ENCODE measurements at regions not wholly inside any gene's neighbourhood (a gene's known extent, or its start where the extent isn't known, plus 50 kb on each side); places are given as distances from the start of the nearest gene placed in this dataset.
A peak's percentile ranks its signal among the peaks of the same experiment; 100 is the strongest.

DNA sequence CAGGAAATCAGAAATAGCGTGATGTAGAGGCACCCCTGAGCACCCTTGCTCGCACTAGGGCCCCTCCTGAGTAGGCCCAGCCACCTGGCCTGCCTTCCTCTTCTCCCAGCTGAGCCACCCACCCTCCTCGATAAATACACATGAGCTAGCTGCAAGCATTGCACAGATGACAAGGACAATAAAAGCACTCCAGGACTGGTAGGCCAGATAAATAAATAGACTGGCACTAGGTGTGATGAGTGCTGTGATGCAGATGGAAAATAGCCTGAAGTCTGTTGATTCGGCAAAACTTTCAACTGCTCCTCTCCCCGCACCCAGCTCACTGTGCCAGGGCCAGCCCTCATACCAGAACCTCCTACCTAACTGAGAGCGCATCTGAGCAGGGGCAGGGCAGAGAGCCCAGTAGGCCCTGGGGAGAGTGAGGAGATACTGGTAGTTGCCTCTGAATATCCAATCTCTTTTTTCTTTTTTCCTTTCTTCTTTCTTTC lies 54.5 kb upstream of the GPI start:
- H3K27ac ChIP-seq (ENCODE audit: low read depth, low read length, poor library complexity, severe bottlenecking): peak overlapping the region; percentile 93
- peak overlapping the region; percentile 49 for H3K4me3 ChIP-seq (ENCODE audit: low read depth, low read length, poor library complexity, severe bottlenecking)
- 0 out of 2 replicates have a peak, but pooled peaks cover 4% of the 10 kb centered on the region for H3K36me3 ChIP-seq (ENCODE audit: insufficient read depth, low read length)
- H3K9me3 ChIP-seq (ENCODE audit: low read length): no peaks in the 10 kb centered on the region
- ChIA-PET POLR2A (interaction anchor here (0.6 to 2.1 kb wide), 6 partner anchors 9 to 84 kb away, joined by 3 to 12 read pairs (median 3); no protein-coding TSS in a partner anchor), CTCF (ENCODE audit: unreplicated experiment) (no interaction called here)
- DNase-seq (ENCODE audit: low spot score): peak; percentile 89
- no peaks in the 10 kb centered on the region for H3K9me2 ChIP-seq (ENCODE audit: insufficient read depth, low read length)
- no peaks in the 10 kb centered on the region for H4K20me1 ChIP-seq (ENCODE audit: insufficient read depth, low read length)
- peaks cover 94% of the 10 kb centered on the region for H3K4me1 ChIP-seq (ENCODE audit: insufficient read depth, low read length, poor library complexity, severe bottlenecking)
- peaks cover 44% of the 10 kb centered on the region; the same call in 1 of the 2 replicates for H3K79me2 ChIP-seq (ENCODE audit: insufficient read depth, low read depth, low read length)
- H2AFZ ChIP-seq (ENCODE audit: low read length): peak overlapping the region; percentile 48
- peak overlapping the region; percentile 77 for H3K4me2 ChIP-seq (ENCODE audit: low read length)
- no peak for TF ChIP-seq EZH2phosphoT487 (IDR thresholded peaks at IDR 0.05; ENCODE audit: borderline replicate concordance, low read depth, low read length)
- TF ChIP-seq, protein P1, sequence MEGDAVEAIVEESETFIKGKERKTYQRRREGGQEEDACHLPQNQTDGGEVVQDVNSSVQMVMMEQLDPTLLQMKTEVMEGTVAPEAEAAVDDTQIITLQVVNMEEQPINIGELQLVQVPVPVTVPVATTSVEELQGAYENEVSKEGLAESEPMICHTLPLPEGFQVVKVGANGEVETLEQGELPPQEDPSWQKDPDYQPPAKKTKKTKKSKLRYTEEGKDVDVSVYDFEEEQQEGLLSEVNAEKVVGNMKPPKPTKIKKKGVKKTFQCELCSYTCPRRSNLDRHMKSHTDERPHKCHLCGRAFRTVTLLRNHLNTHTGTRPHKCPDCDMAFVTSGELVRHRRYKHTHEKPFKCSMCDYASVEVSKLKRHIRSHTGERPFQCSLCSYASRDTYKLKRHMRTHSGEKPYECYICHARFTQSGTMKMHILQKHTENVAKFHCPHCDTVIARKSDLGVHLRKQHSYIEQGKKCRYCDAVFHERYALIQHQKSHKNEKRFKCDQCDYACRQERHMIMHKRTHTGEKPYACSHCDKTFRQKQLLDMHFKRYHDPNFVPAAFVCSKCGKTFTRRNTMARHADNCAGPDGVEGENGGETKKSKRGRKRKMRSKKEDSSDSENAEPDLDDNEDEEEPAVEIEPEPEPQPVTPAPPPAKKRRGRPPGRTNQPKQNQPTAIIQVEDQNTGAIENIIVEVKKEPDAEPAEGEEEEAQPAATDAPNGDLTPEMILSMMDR (conservative IDR thresholded peaks at IDR 0.05; ENCODE audit: low read length): no peak
- no TSS peak for BruUV-seq (replicated peaks)
- intact Hi-C loops (cut with micrococcal nuclease; ENCODE audit: unreplicated experiment): loop anchor here (2.0 to 5.0 kb wide), 2 partner anchors 40 to 53 kb away; no protein-coding TSS in a partner anchor

- Histone ChIP-seq H3K4me1 (ENCODE audit: insufficient read depth, low read length, poor library complexity, severe bottlenecking) (peaks cover 96% of the 10 kb centered on the region), H4K20me1 (ENCODE audit: insufficient read depth, low read length) (no peaks in the 10 kb centered on the region), H3K79me2 (ENCODE audit: insufficient read depth, low read depth, low read length) (peaks cover 46% of the 10 kb centered on the region; the same call in 1 of the 2 replicates), H3K9me2 (ENCODE audit: insufficient read depth, low read length) (no peaks in the 10 kb centered on the region), H3K4me3 (ENCODE audit: low read depth, low read length, poor library complexity, severe bottlenecking) (no peak overlapping the region), H3K9me3 (ENCODE audit: low read length) (no peaks in the 10 kb centered on the region), H2AFZ (ENCODE audit: low read length) (no peak overlapping the region), H3K4me2 (ENCODE audit: low read length) (peak overlapping the region; percentile 60), H3K27ac (ENCODE audit: low read depth, low read length, poor library complexity, severe bottlenecking) (peak overlapping the region; percentile 90), H3K36me3 (ENCODE audit: insufficient read depth, low read length) (no peaks in the 10 kb centered on the region)
- TF ChIP-seq, protein P1 (conservative IDR thresholded peaks at IDR 0.05; ENCODE audit: low read length): no peak
- no peak for TF ChIP-seq EZH2phosphoT487 (IDR thresholded peaks at IDR 0.05; ENCODE audit: borderline replicate concordance, low read depth, low read length)
- ChIA-PET POLR2A (interaction anchor here (1.6 kb wide), 1 partner anchor 44 kb away, joined by 5 read pairs; no protein-coding TSS in a partner anchor), CTCF (ENCODE audit: unreplicated experiment) (no interaction called here)
- intact Hi-C loops (cut with micrococcal nuclease; ENCODE audit: unreplicated experiment): loop anchor here (5.0 kb wide), 1 partner anchor 56 kb away; no protein-coding TSS in a partner anchor
- no TSS peak for BruUV-seq (replicated peaks)
- DNase-seq (ENCODE audit: low spot score): no peak
Observed at GRCh38 chr19:34313188-34313587, 51.8 kb upstream of the GPI start.
